COR-L47 (cell line): ENCODE measurements at regions not wholly inside any gene's neighbourhood (a gene's known extent, or its start where the extent isn't known, plus 50 kb on each side); places are given as distances from the start of the nearest gene placed in this dataset.

Source experiments
- DNase-seq: peaks from one replicate; lab custom pipeline; 2025; lab: John Stamatoyannopoulos, UW

DNA sequence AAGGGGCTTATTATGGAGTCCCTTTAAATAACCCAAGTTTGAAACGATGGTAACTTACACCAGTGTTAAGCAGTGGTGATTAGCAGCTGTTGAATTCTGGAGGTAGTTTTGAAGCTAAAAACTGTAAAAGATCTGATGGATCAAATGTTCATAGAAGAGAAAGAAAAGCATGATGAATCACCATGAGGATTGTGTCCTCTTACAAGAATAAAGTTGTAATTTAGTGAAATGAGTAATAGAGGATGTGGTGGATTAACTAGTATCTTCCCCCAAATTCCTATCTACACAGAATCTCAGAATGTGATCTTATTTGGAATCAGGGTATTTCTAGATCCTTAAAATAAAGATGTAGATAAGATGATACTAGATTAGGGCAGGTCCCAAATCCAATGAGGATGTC lies 1138.2 kb upstream of the TMEFF2 start:
- DNase-seq = no peak

DNA sequence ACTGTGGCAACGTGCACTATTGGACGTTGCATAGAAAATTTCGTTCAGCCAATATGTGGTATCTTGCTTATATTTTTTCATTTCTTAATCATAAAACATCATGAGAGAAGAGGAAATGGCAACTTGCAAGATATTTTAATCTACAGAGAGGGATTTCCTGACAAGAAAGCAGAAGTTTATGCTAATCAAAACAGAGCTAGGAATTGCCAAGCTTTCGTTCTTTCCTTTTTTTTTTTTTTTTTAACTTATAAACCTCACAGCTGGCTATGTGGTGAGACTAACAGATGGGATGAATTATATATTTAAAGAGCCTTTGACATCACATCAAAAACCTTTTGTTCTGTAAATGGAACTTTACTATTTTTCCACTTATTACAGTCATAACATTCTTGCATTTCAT lies 1136.9 kb upstream of the TMEFF2 start:
- DNase-seq = no peak

- DNase-seq = no peak
Observed at GRCh38 chr2:193326296-193326695, 1131.6 kb upstream of the TMEFF2 start.

DNA sequence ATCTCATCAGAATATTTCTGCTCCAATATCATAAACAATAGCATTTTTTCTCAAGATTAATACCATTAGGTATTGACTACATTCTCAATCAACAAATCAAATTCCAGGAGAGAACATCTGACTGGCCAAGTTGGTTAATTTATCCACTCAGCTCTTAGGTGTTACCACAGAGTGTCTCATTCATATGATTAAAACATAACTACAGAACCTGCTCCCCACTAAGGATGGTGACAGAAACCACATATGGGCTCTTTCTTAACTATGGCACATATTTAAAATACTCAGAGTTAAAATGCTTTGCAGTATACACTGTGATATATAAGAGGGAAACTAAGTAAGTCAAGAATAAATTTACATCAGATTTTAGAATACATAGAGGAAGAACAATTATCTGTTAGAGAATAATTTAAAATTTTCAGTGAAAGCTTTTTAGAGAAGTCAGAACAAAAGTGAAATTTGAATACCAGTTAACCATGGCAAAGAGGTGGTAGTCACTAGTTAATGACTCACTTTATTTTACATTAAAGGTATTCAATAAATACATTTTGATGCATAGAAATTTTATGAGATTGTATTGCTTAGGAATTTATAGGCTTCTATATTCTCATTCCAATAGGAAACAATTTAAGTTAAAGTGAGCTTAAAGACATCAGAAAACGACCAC lies 1120.8 kb upstream of the TMEFF2 start:
- DNase-seq = no peak

- DNase-seq = peak; percentile 77
Observed at GRCh38 chr2:193303464-193303863, 1108.7 kb upstream of the TMEFF2 start.

- no peak for DNase-seq
Observed at GRCh38 chr2:193294371-193294770, 1099.6 kb upstream of the TMEFF2 start.

DNA sequence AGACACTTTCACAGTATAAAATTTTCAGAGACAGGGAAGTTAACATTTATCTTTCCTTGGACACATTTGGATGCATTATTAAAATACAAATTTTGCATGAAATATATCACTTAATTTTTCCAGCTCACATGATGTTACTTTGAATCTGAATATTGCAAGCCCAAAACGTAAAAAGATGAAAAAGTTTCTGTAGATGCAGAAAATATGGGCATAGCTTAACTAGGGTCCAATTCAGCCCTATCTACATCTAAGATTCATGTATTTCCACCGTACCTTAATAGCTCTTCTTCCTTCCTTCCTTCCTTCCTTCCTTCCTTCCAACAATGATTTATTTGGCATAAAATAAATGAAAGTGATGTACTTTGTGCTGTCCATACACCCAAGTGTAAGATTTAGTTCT lies 1084.6 kb upstream of the TMEFF2 start:
- no peak for DNase-seq

DNA sequence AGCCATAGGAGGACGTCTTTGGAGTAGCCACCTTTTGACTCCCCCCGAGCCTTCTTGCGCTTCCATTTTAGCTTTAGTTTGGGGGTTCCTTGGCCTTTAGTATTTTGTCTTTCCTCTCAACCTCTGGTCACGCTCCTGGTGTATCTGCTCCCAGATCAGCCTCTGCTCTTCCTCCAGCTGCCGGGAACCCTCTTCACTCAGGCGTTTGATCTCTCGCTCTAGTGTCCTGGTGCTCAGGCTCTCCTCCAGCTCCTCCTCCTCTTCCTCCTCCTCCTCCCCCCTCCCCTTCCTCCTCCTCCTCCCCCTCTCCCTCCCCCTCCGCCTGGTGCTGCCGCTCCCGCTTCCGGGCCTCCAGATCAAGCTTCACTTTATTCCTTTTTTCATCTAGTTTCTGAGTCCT lies 1082.3 kb upstream of the TMEFF2 start:
- DNase-seq = no peak

GRCh38 chr2:193276560-193276959 lies 1081.8 kb upstream of the TMEFF2 start:
- DNase-seq = no peak

GRCh38 chr2:193276069-193276468 lies 1081.3 kb upstream of the TMEFF2 start:
- no peak for DNase-seq

- no peak for DNase-seq
Observed at GRCh38 chr2:193272011-193272410, 1077.3 kb upstream of the TMEFF2 start.

DNA sequence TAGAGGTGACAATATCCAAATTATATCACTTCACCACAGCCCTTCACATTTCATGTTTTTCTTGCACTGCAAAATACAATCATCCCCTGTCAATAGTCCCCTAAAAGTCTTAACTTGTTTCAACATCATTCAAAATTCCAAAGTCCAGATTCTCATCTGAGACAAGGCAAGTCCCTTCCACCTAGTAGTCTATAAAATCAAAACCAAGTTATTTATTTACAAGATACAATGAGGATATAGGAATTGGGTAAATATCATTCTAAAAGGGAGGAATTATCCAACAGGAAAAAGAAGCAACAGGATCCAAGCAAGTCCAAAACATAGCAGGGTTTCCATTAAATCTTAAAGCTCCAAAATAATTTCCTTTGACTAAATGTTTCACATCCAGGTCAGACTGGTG lies 1076.1 kb upstream of the TMEFF2 start:
- no peak for DNase-seq

- no peak for DNase-seq
Observed at GRCh38 chr2:193267496-193268002, 1072.8 kb upstream of the TMEFF2 start.

DNA sequence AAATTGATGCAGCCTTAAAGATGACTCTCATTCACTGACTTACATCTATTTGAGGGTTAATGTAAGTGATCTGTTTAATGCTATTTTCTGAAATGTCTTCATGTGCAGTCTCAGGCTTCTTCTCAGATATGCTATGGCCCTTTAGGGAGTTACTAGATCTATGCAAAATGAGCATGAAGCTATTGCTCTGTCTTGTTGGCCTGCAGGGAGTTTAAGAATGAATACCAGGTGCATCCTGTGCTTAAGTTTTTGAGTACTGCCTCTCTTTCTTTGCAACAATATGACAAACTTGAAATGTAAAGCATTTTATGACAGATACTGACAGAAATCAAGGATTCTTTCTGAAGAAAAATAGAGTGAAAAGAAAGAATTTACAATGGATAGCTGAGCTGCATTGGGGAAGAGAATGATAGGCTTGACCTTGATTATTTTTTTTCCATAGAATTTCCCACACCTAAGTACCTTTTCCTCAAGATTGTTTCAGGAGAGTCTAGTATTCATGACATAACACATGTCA lies 1058.3 kb upstream of the TMEFF2 start:
- no peak for DNase-seq

DNA sequence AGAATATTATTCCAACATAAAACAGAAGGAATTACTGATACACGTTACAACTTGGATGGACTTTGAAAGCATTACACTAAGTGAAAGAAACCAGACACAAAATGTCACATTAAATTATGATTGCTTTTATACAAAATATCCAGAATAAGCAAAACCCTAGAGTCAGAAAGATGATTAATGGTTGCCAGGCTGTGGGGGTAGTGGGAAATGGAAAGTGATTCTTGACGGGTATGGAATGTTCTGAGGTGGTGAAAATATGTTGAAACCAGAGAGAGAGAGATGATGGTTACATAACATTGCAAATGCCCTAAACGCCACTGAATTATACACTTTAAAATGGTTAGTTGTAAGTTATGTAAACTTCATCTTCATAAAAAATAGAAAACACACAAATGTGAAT lies 1057.2 kb upstream of the TMEFF2 start:
- DNase-seq = no peak

- no peak for DNase-seq
Observed at GRCh38 chr2:193250389-193250788, 1055.7 kb upstream of the TMEFF2 start.

GRCh38 chr2:193240752-193241151 lies 1046.0 kb upstream of the TMEFF2 start:
- DNase-seq = no peak

DNA sequence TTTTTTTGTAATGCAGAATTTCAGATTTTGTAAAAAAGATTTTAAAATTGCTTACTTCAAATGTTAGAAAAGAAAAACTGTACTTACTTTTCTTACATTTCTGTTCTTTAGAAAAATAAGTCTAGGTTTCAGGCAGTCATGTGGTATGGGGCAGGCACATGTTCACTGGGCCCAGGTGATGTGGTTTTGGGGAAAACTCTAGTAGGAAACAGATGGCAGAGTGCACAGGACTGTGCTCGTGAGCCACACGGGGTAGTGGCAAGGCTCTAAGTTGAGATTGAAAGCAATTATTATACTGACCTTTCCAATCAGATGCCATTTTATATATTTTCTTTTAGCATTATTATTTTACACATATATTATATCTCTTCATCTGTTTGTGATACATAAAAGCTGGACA lies 1036.9 kb upstream of the TMEFF2 start:
- no peak for DNase-seq

GRCh38 chr2:193228276-193228675 lies 1033.5 kb upstream of the TMEFF2 start:
- no peak for DNase-seq

DNA sequence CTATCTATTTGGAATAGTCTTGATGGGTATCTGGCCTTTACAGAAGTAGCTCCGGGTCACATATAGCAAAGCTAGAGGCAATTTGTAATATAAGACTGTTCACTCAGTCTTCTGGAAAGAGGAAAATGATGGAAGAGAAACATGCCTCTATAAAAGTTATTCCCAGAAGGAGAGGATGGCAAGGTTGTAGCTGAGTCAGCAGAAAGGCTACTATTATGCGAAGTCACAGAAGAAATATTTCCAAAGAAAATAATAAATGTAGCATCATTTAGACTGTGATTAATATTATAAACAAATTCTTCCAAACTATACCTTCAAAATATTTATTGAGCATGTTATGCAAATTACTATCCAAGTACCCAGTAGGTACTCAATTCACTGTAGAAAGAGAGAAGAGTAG lies 1027.7 kb upstream of the TMEFF2 start:
- DNase-seq = no peak

DNA sequence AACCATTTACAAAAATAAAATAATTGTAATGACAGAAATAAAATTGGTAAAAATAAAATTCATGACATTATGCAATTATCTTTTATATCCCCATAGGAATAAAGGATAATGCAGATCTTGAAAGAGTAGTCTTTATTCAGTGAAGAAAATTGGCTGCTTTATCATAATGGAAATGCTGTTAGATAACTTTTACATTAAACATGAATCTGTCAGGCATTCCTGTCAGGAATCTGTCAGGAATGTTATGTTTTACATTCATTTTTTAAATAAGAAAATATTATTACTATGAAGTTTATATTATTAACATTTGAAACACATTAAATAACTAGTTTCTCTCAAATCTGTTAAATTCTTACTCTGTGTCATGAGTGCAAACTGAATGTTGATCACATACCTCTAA lies 1024.7 kb upstream of the TMEFF2 start:
- no peak for DNase-seq

GRCh38 chr2:193201583-193201982 lies 1006.9 kb upstream of the TMEFF2 start:
- DNase-seq = no peak

DNA sequence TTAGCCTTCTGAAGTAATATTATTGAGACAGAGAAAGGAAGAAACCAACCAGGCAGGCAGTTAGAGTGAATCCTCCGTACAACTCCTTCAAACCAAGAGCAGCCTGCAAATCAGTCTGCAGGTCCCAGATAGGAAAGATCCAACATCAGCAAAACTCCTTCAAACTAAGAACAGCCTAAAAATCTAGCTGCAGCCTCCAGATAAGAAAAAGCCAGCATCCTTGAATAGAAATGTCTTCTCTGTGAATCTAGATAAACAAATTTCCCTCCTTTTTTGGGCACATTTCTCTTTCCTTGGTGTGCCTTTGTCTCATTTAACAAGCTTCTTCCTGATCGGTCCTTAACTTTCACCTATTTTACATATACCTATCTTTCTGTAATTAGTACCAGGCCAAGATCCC lies 1004.6 kb upstream of the TMEFF2 start:
- no peak for DNase-seq

- no peak for DNase-seq
Observed at GRCh38 chr2:193187816-193188215, 993.1 kb upstream of the TMEFF2 start.
